SU-DHL-6 (cell line): ENCODE measurements at regions not wholly inside any gene's neighbourhood (a gene's known extent, or its start where the extent isn't known, plus 50 kb on each side); places are given as distances from the start of the nearest gene placed in this dataset.

Experiments used
- CTCF ChIP-seq: fragments of 200-600 bp; sonication (generic); IDR thresholded peaks from one replicate; pipeline ENCODE4 v1.5.1; 2017; ENCODE audit warnings: antibody characterized with exemption, mild to moderate bottlenecking, low read length, moderate library complexity; ENCODE audit not compliant: insufficient read depth, poor library complexity, severe bottlenecking
- EZH2phosphoT487 ChIP-seq: fragments of 200-600 bp; sonication (generic), shearing (Covaris generic); conservative IDR thresholded peaks from 2 replicates; pipeline ENCODE4 v1.6.1; 2018; ENCODE audit warnings: mild to moderate bottlenecking, antibody characterized with exemption, low read length, moderate library complexity, mixed read lengths

- TF ChIP-seq CTCF (no peak), EZH2phosphoT487 (no peak)
Measured at GRCh38 chr16:64534180-64534780, 587.6 kb downstream of the CDH11 start.
